ENCODE measurements at regions not wholly inside any gene's neighbourhood (a gene's known extent, or its start where the extent isn't known, plus 50 kb on each side); places are given as distances from the start of the nearest gene placed in this dataset.

- TF ChIP-seq POLR2A (IDR thresholded peaks at IDR 0.05) (no peak), CTCF (IDR thresholded peaks at IDR 0.05 in 4 of 5, conservative IDR thresholded peaks at IDR 0.05 in 1 of 5) (no peak)
- ATAC-seq (no peak), DNase-seq (no peak)
- no peaks in the 10 kb centered on the region for H3K9me3 ChIP-seq
- H3K27me3 ChIP-seq: no peaks in the 10 kb centered on the region
- in situ Hi-C loops (cut with MboI; ENCODE audit: low sequenced_read_pairs in 4 of 4): no loop called here
- intact Hi-C loops (cut with DNase I; ENCODE audit: low total_unique reads): no loop called here
- no peaks in the 10 kb centered on the region for H3K4me1 ChIP-seq
- H3K27ac ChIP-seq: no peak overlapping the region
- H3K36me3 ChIP-seq: no peaks in the 10 kb centered on the region
- no peak overlapping the region for H3K4me3 ChIP-seq
Observed at GRCh38 chr3:96706509-96706908, 107.9 kb upstream of the EPHA6 start.

- TF ChIP-seq POLR2A (IDR thresholded peaks at IDR 0.05) (no peak), CTCF (IDR thresholded peaks at IDR 0.05 in 4 of 5, conservative IDR thresholded peaks at IDR 0.05 in 1 of 5) (no peak)
Observed at GRCh38 chr3:96711816-96712215, 102.6 kb upstream of the EPHA6 start.

DNA sequence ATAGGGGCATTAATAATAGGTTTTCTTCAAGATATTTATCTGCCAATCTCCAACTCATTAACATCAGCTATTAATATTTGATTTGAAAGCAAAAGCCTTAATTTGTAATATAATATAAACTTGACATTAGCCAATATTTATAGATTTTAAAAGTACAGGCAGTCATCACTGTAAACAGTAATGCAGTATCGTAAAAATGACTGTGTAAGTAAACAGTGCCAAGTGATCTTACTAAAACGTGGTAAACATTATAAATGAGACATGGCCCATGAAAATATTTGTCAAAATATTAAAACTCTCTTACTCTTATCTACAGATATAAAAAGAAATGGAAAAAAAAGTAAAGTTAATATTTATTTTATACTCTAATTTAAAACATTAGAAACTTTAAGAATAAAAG is 101.6 kb upstream of the EPHA6 start:
- in situ Hi-C loops (cut with MboI; ENCODE audit: low sequenced_read_pairs in 4 of 4): no loop called here
- no peak for TF ChIP-seq POLR2A (IDR thresholded peaks at IDR 0.05)
- TF ChIP-seq CTCF (IDR thresholded peaks at IDR 0.05 in 4 of 5, conservative IDR thresholded peaks at IDR 0.05 in 1 of 5): no peak

More at GRCh38 chr3:96711816-96712215, 102.6 kb upstream of the EPHA6 start:
- Histone ChIP-seq H3K27me3 (no peaks in the 10 kb centered on the region), H3K36me3 (no peaks in the 10 kb centered on the region), H3K4me3 (no peak overlapping the region), H3K4me1 (no peaks in the 10 kb centered on the region), H3K27ac (no peak overlapping the region), H3K9me3 (no peaks in the 10 kb centered on the region)
- ATAC-seq (no peak), DNase-seq (no peak)
- in situ Hi-C loops (cut with MboI; ENCODE audit: low sequenced_read_pairs in 4 of 4): no loop called here
- intact Hi-C loops (cut with DNase I; ENCODE audit: low total_unique reads): no loop called here

GRCh38 chr3:96719921-96720320 is 94.5 kb upstream of the EPHA6 start:
- no peaks in the 10 kb centered on the region for H3K4me1 ChIP-seq
- in situ Hi-C loops (cut with MboI; ENCODE audit: low sequenced_read_pairs in 4 of 4) (no loop called here), intact Hi-C loops (cut with DNase I; ENCODE audit: low total_unique reads) (no loop called here)
- no peak overlapping the region for H3K27ac ChIP-seq
- H3K9me3 ChIP-seq: no peaks in the 10 kb centered on the region
- H3K4me3 ChIP-seq: no peak overlapping the region
- DNase-seq: no peak
- ATAC-seq: no peak
- no peaks in the 10 kb centered on the region for H3K36me3 ChIP-seq
- TF ChIP-seq POLR2A (IDR thresholded peaks at IDR 0.05) (no peak), CTCF (IDR thresholded peaks at IDR 0.05 in 4 of 5, conservative IDR thresholded peaks at IDR 0.05 in 1 of 5) (no peak)
- H3K27me3 ChIP-seq: no peaks in the 10 kb centered on the region

More for the DNA sequence above, 101.6 kb upstream of the EPHA6 start:
- ATAC-seq (no peak), DNase-seq (no peak)
- Histone ChIP-seq H3K27me3 (no peaks in the 10 kb centered on the region), H3K36me3 (no peaks in the 10 kb centered on the region), H3K4me1 (no peaks in the 10 kb centered on the region), H3K9me3 (no peaks in the 10 kb centered on the region), H3K4me3 (no peak overlapping the region), H3K27ac (no peak overlapping the region)
- intact Hi-C loops (cut with DNase I; ENCODE audit: low total_unique reads): no loop called here

DNA sequence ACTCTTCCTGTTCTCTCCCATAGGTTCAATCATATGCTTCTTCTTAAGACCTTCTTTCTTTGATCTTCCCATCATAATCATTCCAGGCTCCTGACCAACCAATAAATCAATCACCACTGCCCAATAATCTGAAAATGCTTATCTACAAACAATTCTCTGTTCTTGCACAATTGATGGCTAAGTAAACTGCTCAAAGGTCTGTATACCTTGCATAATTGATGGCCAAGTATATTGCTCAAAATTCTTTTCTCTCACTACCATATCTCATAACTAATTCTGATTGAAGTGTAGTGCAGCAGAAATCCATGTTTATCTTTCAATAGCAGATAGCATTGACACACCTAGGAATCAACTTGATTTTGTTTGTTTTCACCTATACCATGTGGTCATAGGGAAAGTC is 83.4 kb upstream of the EPHA6 start:
- Histone ChIP-seq H3K27ac (no peak overlapping the region), H3K36me3 (no peaks in the 10 kb centered on the region), H3K9me3 (no peaks in the 10 kb centered on the region), H3K4me1 (no peaks in the 10 kb centered on the region), H3K27me3 (no peaks in the 10 kb centered on the region), H3K4me3 (no peak overlapping the region)
- DNase-seq (no peak), ATAC-seq (no peak)
- in situ Hi-C loops (cut with MboI; ENCODE audit: low sequenced_read_pairs in 4 of 4): no loop called here
- TF ChIP-seq POLR2A (IDR thresholded peaks at IDR 0.05) (no peak), CTCF (IDR thresholded peaks at IDR 0.05 in 4 of 5, conservative IDR thresholded peaks at IDR 0.05 in 1 of 5) (no peak)
- intact Hi-C loops (cut with DNase I; ENCODE audit: low total_unique reads): no loop called here

Measured in gastrocnemius medialis (tissue), 4 donors.